H1 (cell line): ENCODE measurements at regions not wholly inside any gene's neighbourhood (a gene's known extent, or its start where the extent isn't known, plus 50 kb on each side); places are given as distances from the start of the nearest gene placed in this dataset.

Experiments used
- ASH2L ChIP-seq: fragments of 200-600, 300-600 bp; sonication (generic); IDR thresholded peaks from one replicate; pipeline ENCODE4 v1.7.1; 2017; ENCODE audit warnings: low read length
- CREB1 ChIP-seq: IDR thresholded peaks from 2 replicates; pipeline ENCODE4 v1.6.1; 2012; ENCODE audit warnings: inconsistent platforms
- E2F6 ChIP-seq: IDR thresholded peaks from 2 replicates; pipeline ENCODE4 v1.6.1; 2012; ENCODE audit warnings: inconsistent platforms
- GABPA ChIP-seq: IDR thresholded peaks from 2 replicates; pipeline ENCODE4 v1.6.1; 2011; ENCODE audit warnings: mild to moderate bottlenecking, low read length, moderate library complexity, borderline replicate concordance; ENCODE audit not compliant: insufficient read depth
- KDM5A ChIP-seq: fragments of 200-600 bp; IDR thresholded peaks from 2 replicates; pipeline ENCODE4 v1.7.1; 2012; ENCODE audit warnings: mild to moderate bottlenecking, low read length, inconsistent platforms, mixed read lengths
- MAX ChIP-seq: IDR thresholded peaks from 2 replicates; pipeline ENCODE4 v1.6.1; 2012; ENCODE audit warnings: inconsistent platforms
- POU5F1 ChIP-seq: IDR thresholded peaks from 2 replicates; pipeline ENCODE4 v1.6.1; 2011; ENCODE audit warnings: low read depth, mild to moderate bottlenecking, low read length, moderate library complexity
- RNF2 ChIP-seq: fragments of 200-900, 300-1000 bp; sonication (generic); IDR thresholded peaks from 2 replicates; pipeline ENCODE4 v1.7.1; 2016; ENCODE audit warnings: borderline replicate concordance, low read depth, mild to moderate bottlenecking, antibody characterized with exemption, low read length; ENCODE audit not compliant: poor library complexity, severe bottlenecking; ENCODE audit errors: missing control alignments
- SIN3A ChIP-seq, 2 experiments: IDR thresholded peaks in 1 of 2; conservative IDR thresholded peaks in 1 of 2; 2 replicates each; pipeline ENCODE4 v1.6.1; 2011 to 2012; ENCODE audit warnings: low read length in 2 of 2, improper control_type of control experiment in 1 of 2, low read depth in 1 of 2, mild to moderate bottlenecking in 1 of 2
- SUZ12 ChIP-seq: fragments of 200-600 bp; sonication (generic); IDR thresholded peaks from 2 replicates; pipeline ENCODE4 v1.6.1; 2012; ENCODE audit warnings: mild to moderate bottlenecking, inconsistent platforms, low read length, moderate library complexity, mixed read lengths
- TAF7 ChIP-seq: optimal IDR thresholded peaks from 2 replicates; pipeline ENCODE3; 2011; ENCODE audit warnings: low read depth, mild to moderate bottlenecking, inconsistent platforms, low read length, moderate library complexity, borderline replicate concordance
- ZNF274 ChIP-seq: IDR thresholded peaks from 2 replicates; pipeline ENCODE4 v1.7.0; 2012; ENCODE audit warnings: low read length, borderline replicate concordance; ENCODE audit errors: extremely low read depth

GRCh38 chr22:46072110-46072881, 78.0 kb upstream of the PPARA start (continued):
- TF ChIP-seq RNF2 (peak; percentile 12), ZNF274 (no peak), ASH2L (no peak), E2F6 (peak; percentile 38; the same call in 1 of the 2 replicates), TAF7 (peak; percentile 24), POU5F1 (no peak), CREB1 (no peak), KDM5A (no peak), SIN3A (conservative IDR thresholded peaks at IDR 0.05 in 1 of 2, IDR thresholded peaks at IDR 0.05 in 1 of 2; ENCODE audit: low read depth in 1 of 2, low read length in 2 of 2) (peak in 1 of 2 experiments; percentile 34; a peak in 1 of 4 replicates), GABPA (0 out of 2 replicates have a peak, but pooled peaks have one; percentile 40), SUZ12 (peak; percentile 83), MAX (peak; percentile 38; the same call in 1 of the 2 replicates)
